Heart left ventricle (tissue), 13 donors: ENCODE measurements at regions not wholly inside any gene's neighbourhood (a gene's known extent, or its start where the extent isn't known, plus 50 kb on each side); places are given as distances from the start of the nearest gene placed in this dataset.

Experiments
- CTCF ChIP-seq, 12 donors: fragments of 200-600 bp; sonication (generic) in 4 of 12; IDR thresholded peaks; one replicate each; pipeline versions ENCODE4 v1.5.0 to v1.8.0; 2018 to 2022; ENCODE audit warnings: antibody characterized with exemption in 12 of 12, mild to moderate bottlenecking in 5 of 12
- POLR2A ChIP-seq, 2 donors: fragments of 450-650 bp; IDR thresholded peaks; one replicate each; pipeline ENCODE4 v1.6.1; 2017; ENCODE audit warnings: antibody characterized with exemption in 2 of 2, mild to moderate bottlenecking in 2 of 2, moderate library complexity in 2 of 2
- donor health status: ischemic (EF 13 %, LVEDD 7.1; RV severe dilation, severe dysfunction).
- donor health status: DM: no; HTN: yes; CAD: no.
- donor health status: DM: no; HTN: no; CAD: no.
- donor health status: ischemic (EF 25% LVEDD 6.9; RV normal size, moderate dysfunction).
- donor health status: ischemic (EF 25% LVEDD 5.7; RV mildly dilated, moderate dysfunction).
- donor health status: ischemic (EF 35%, LVEDD 5.7; RV mildly dilated, moderate dysfunction).
- donor health status: nonischemic (EF 11% LVEDD 7.7; RV severe dilation, severe dysfunction).
- donor health status: DM: yes; HTN: yes; CAD: no.
- donor health status: PGD.
- donor health status: ischemic (EF 29% LVEDD 5.4; RV normal size, mild dysfunction).
- donor health status: nonischemic (EF 23%, LVEDD 6.1; RV moderate dilation, normal function).

DNA sequence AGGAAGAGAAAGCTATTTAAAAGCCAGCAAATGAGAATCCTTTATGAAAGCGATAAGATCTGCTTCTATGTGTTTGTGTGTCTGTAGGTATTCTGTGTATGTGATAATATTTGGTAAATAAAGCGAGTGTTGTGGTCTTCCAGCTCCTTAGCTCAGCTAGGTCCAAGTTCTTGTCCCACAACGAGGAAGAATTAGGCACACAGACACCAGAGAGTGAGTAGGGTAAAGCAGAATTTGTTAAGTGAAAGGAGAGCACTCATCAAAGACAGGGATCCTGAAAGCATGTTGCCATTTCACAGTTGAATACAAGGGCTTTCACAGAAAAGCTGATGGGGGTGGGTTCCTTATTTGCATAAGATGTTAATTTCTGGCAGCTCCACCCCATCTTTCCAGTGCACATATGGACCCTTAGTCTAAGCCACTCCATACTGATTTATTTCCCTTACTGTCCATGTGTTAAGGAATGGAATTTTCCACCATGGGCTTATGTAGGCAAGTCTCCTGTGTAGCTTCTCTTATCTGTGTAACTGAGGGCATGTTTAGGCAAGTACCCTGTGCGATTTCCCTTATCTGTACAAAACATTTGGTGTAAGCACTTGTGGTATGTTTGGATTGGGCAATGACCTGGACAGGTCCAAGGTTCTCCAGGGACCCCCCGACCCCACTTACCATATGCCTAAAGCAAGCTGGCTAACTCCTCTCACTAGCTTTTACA, 165.9 kb upstream of the VIPR2 start:
- TF ChIP-seq CTCF (IDR thresholded peaks at IDR 0.05) (no peak), POLR2A (IDR thresholded peaks at IDR 0.05) (no peak)
